EL (cell line): ENCODE measurements at regions not wholly inside any gene's neighbourhood (a gene's known extent, or its start where the extent isn't known, plus 50 kb on each side); places are given as distances from the start of the nearest gene placed in this dataset.
"Not testable (repeated sequence)": the region's sequence is repeated elsewhere in the genome, so short reads cannot be mapped to it uniquely, and the experiment has no call there.

ENCODE experiments used
- DNase-seq: peaks from one replicate; pipeline ENCODE4 v3.0.0-alpha.2; 2016

DNA sequence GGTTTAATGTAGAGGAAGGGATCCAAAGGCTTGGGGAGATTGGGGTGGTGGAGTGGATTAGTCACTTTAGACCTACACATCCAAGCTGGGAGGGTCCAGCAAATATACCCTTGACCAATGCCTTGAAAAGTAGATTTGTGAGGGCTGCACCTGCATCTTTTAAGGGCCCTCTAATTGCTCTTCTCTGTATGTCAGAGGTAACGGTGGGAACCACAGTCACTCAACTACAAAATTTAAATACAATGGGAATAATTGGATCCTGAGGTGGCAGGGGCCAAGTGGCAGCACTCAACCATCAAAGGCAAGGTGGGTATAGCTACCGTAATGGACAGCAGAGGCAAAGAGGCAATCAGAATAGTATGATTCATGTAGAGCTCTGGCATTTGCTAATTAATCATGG lies 833.7 kb upstream of the ARRDC3 start:
- DNase-seq: not testable (repeated sequence)

DNA sequence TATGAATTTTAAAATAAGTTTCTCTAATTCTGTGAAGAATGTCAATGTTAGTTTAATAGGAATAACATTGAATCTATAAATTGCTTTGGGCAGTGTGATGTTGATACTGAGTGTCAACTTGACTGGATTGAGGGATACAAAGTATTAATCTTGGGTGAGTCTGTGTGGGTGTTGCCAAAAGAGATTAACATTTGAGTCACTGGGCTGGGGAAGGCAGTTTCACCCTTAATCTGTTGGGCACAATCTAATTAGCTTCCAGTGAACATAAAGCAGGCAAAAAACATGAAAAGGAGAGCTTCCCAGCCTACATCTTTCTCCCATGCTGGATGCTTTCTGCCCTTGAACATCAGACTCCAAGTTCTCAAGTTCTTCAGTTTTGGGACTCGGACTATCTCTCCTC lies 832.0 kb upstream of the ARRDC3 start:
- no peak for DNase-seq

DNA sequence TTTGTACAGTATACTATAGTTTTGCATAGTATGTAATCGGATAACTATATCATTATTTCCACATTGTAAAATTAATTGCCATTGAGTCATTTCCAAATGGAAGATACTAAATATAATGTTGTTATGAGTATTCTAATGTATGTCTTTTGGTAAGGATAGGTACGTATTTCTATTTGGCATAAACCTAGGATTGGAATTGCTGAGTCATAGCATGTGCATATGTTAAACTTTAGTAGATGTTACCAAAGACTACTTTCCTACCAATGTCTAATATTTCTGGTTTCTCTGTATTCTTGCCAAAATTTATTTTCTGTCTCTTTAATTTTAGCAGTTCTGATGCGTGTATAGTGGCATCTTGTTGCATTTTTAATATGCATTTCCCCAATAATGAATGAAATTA lies 825.1 kb upstream of the ARRDC3 start:
- no peak for DNase-seq

- no peak for DNase-seq
Measured at GRCh38 chr5:92207151-92207550, 824.0 kb upstream of the ARRDC3 start.

GRCh38 chr5:92206681-92207080 lies 823.6 kb upstream of the ARRDC3 start:
- no peak for DNase-seq

DNA sequence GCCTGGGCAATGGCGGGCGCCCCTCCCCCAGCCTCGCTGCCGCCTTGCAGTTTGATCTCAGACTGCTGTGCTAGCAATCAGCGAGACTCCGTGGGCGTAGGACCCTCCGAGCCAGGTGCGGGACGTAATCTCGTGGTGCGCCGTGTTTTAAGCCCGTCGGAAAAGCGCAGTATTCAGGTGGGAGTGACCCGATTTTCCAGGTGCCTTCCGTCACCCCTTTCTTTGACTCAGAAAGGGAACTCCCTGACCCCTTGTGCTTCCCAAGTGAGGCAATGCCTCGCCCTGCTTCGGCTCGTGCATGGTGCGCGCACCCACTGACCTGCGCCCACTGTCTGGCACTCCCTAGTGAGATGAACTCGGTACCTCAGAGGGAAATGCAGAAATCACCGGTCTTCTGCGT lies 815.9 kb upstream of the ARRDC3 start:
- not testable (repeated sequence) for DNase-seq

- DNase-seq: no peak
Measured at GRCh38 chr5:92181656-92182055, 798.5 kb upstream of the ARRDC3 start.

- DNase-seq: no peak
Measured at GRCh38 chr5:92180391-92180790, 797.3 kb upstream of the ARRDC3 start.

- no peak for DNase-seq
Measured at GRCh38 chr5:92179651-92180050, 796.5 kb upstream of the ARRDC3 start.

DNA sequence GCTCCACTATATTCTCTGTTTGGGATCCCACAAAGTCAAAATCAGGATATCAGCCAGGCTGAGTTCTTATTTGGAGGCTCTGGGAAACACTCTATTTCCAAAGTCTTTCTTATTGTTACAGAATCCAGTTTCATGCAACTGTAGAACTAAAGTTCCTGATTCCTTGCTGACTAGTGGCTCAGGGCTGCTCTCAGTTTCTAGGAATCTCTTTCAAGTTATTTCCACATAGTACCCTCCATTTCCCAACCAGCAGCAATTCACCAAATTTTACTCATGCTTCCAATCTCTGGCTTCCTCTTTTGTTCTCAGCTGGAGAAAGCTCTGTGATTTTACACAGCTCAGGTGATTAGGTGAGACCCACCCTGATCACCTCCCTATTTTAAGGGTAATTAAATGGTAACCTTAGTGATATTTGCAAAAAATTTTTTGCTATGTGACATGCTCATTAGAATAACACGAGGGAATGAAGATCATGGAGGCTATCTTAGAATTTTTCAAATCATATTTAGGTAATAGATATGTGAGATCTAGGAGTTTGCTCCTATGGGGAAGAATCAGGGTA lies 794.9 kb upstream of the ARRDC3 start:
- no peak for DNase-seq

DNA sequence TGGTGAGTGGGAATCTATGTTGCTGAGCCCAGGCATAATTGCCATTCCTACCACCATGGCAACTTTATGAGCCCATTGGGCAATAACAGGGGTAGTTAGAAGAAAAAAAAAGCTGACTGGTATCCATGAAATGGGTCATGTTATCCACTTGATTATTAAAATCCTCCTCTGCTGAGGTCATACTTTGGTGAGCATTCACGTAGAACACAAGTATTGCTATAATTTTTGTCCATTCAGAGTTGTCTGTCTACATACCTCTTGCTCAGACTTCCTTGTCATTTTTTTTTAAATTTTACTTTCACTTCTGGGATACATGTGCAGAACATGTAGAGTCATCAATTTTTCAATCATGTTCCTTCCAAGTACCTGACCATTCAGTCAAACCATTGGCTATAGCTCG lies 780.8 kb upstream of the ARRDC3 start:
- DNase-seq: no peak

DNA sequence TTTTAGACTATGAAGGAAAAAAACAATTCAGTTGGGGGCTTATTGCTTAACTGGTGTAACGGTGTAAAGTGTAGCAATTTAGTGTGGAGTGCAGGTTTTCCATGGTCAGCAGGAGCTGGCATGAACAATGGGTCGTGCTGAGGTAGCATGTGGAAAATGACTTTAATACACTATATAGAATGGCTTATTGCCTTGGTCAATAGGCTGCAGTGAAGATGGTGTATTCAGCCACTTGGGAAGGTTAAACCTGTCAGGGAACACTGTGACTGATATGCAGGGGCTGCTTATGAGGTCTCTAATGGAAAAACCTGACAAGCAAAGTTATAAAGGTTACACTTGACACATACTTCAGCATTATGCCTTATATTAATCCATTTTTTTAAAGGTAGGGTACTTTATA lies 764.7 kb upstream of the ARRDC3 start:
- DNase-seq: no peak

GRCh38 chr5:92147266-92147665 lies 764.1 kb upstream of the ARRDC3 start:
- DNase-seq: no peak

DNA sequence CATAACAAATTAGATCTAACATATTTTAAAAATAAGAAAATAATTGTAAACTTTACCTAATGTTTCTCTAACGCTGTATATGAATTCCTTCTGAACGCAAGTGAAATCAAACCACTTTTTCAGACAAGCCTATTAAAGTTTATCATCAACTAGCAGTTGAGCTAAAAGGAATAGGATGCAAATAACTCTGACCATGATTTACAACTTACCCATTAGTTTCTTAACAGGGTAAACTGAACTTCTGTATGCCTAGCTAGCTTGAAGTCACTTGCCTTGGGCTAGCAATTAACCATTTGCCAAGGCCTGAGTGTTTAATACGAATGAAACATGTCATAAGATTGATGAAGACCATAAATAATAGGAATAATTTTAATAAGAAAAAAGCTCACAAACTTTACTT lies 762.7 kb upstream of the ARRDC3 start:
- DNase-seq: no peak

- DNase-seq: no peak
Measured at GRCh38 chr5:92144824-92145223, 761.7 kb upstream of the ARRDC3 start.

- DNase-seq: not testable (repeated sequence)
Measured at GRCh38 chr5:92132294-92132908, 749.3 kb upstream of the ARRDC3 start.

- DNase-seq: no peak
Measured at GRCh38 chr5:92126182-92126581, 743.1 kb upstream of the ARRDC3 start.

GRCh38 chr5:92119110-92119509 lies 736.0 kb upstream of the ARRDC3 start:
- no peak for DNase-seq

- DNase-seq: no peak
Measured at GRCh38 chr5:92106808-92107207, 723.7 kb upstream of the ARRDC3 start.

GRCh38 chr5:92104126-92104525 lies 721.0 kb upstream of the ARRDC3 start:
- DNase-seq: no peak

DNA sequence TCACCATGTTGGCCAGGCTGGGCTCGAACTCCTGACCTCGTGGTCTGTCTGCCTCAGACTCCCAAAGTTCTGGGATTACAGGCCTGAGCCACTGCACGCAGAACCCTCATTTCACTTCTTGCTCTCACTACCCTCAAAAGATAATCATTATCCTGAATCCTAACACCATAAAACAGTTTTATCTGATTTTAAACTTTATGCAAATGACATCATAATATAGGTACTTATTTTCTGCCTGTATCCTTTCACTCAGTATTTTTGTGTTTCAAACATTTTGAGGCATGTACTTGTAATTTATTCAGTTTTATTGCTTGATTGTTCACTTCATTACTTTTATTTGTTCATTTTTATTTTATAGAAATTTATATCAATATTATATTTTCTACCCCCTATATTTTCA lies 719.2 kb upstream of the ARRDC3 start:
- no peak for DNase-seq

DNA sequence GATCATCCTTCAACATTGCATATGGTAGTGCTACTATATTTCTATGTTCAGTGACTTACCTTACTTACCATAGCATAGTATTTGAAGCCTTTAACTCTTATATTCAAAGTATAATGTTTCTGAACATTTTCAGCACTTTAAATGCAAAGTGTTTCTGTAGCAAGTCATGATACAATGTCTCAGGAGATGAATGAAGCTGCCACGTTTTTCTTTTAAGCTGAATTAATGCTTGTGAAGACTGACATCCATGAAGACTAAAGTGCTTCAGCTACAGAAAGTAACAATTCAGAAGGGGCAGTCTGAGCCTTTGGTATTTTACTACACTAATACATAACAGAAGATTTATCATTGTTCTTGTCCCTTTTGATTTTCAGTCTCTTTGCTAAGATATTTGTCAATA lies 709.1 kb upstream of the ARRDC3 start:
- DNase-seq: no peak

GRCh38 chr5:92086059-92086811 lies 703.1 kb upstream of the ARRDC3 start:
- no peak for DNase-seq

- DNase-seq: no peak
Measured at GRCh38 chr5:92081958-92082712, 699.0 kb upstream of the ARRDC3 start.
